HepG2 (cell line): ENCODE measurements at regions not wholly inside any gene's neighbourhood (a gene's known extent, or its start where the extent isn't known, plus 50 kb on each side); places are given as distances from the start of the nearest gene placed in this dataset.

ENCODE experiments used
- ATAC-seq: fragments of 200-7000 bp; cut with Tn5 transposase; 3 replicates; pipeline ENCODE4 v1.9.1; 2020; ENCODE audit warnings: mild to moderate bottlenecking, moderate library complexity
- BruUV-seq: library from RNA; stranded (reverse); fragments of 400-500 nt; replicated peaks from 2 replicates; lab custom pipeline; 2021; lab: Mats Ljungman, UMichigan
- CTCF ChIA-PET: fragments of 300-600 bp; formaldehyde crosslinking; extraction: SDS; loops from one replicate; lab custom pipeline; 2021; ENCODE audit warnings: low total read pairs, inconsistent platforms, low intra/inter-chr PET ratio; lab: Yijun Ruan, JAX
- POLR2A ChIA-PET: fragments of 350-600 bp; sonication (Branson Sonifier 250); formaldehyde crosslinking; loops from one replicate; lab custom pipeline; 2020; ENCODE audit warnings: antibody characterized with exemption, inconsistent platforms; lab: Yijun Ruan, JAX
- DNase-seq: peaks from one replicate; pipeline ENCODE4 v3.0.0-alpha.2; 2015; ENCODE audit warnings: low spot score
- FAIRE-seq: peaks from 3 replicates; lab custom pipeline; 2011; peaks lifted over from hg19 to GRCh38; lab: Jason Lieb, UNC
- H2AFZ ChIP-seq: one replicate; pipeline ENCODE4 v1.6.1; 2011; ENCODE audit warnings: low read length, inconsistent platforms
- H3K27ac ChIP-seq: fragments of 300-600 bp; 3 replicates; pipeline ENCODE4 v1.8.0; 2011; ENCODE audit warnings: mixed run types, mild to moderate bottlenecking, mixed read lengths, low read length, inconsistent platforms; ENCODE audit not compliant: insufficient read depth; ENCODE audit errors: extremely low read length
- H3K27me3 ChIP-seq, 2 experiments: fragments of 200-600 bp in 1 of 2; 2 replicates in 1 of 2; 3 replicates in 1 of 2; pipeline versions ENCODE4 v1.6.0 to v1.8.0; 2011; ENCODE audit warnings: low read length in 2 of 2, mild to moderate bottlenecking in 2 of 2, moderate library complexity in 2 of 2, inconsistent platforms in 1 of 2; ENCODE audit not compliant: insufficient read depth in 2 of 2, control insufficient read depth in 1 of 2
- H3K36me3 ChIP-seq, 2 experiments: fragments of 200-600 bp in 1 of 2; replicated peaks in 1 of 2; 2 replicates in 1 of 2; 3 replicates in 1 of 2; pipeline versions ENCODE4 v1.5.1 to v1.8.0; 2011; ENCODE audit warnings: low read length in 2 of 2, inconsistent platforms in 1 of 2; ENCODE audit not compliant: insufficient read depth in 2 of 2, control insufficient read depth in 1 of 2
- H3K4me1 ChIP-seq: 2 replicates; pipeline ENCODE4 v1.5.1; 2012; ENCODE audit warnings: low read length, inconsistent platforms; ENCODE audit not compliant: insufficient read depth
- H3K4me2 ChIP-seq: 2 replicates; pipeline ENCODE4 v1.6.0; 2011; ENCODE audit warnings: low read depth, low read length, inconsistent platforms
- H3K4me3 ChIP-seq, 3 experiments: fragments of 200-600 bp in 1 of 3; sonication (generic), shearing (Covaris generic) in 1 of 3; replicated peaks in 1 of 3; 2 replicates each; pipeline ENCODE4 v1.5.1; 2011 to 2016; ENCODE audit warnings: low read length in 3 of 3, inconsistent platforms in 2 of 3, low read depth in 2 of 3, mild to moderate bottlenecking in 2 of 3, control low read depth in 1 of 3, mixed read lengths in 1 of 3; ENCODE audit not compliant: insufficient read depth in 1 of 3
- H3K79me2 ChIP-seq: one replicate; pipeline ENCODE4 v1.6.1; 2011; ENCODE audit warnings: low read length, inconsistent platforms; ENCODE audit not compliant: insufficient read depth
- H3K9ac ChIP-seq: 2 replicates; pipeline ENCODE4 v1.6.0; 2011; ENCODE audit warnings: mild to moderate bottlenecking, low read depth, low read length, inconsistent platforms; ENCODE audit not compliant: insufficient read depth
- H3K9me3 ChIP-seq: 2 replicates; pipeline ENCODE4 v1.5.1; 2012; ENCODE audit warnings: mild to moderate bottlenecking, low read length
- H4K20me1 ChIP-seq: 2 replicates; pipeline ENCODE4 v1.6.0; 2011; ENCODE audit warnings: inconsistent platforms, mild to moderate bottlenecking, low read length, moderate library complexity; ENCODE audit not compliant: insufficient read depth
- BHLHE40 ChIP-seq: IDR thresholded peaks from 2 replicates; pipeline ENCODE4 v1.6.1; 2011; ENCODE audit warnings: low read length, improper control_type of control experiment
- BRCA1 ChIP-seq: sonication (generic); formaldehyde crosslinking; IDR thresholded peaks from 2 replicates; pipeline ENCODE4 v1.4.0; 2020; ENCODE audit warnings: missing genetic modification reagents
- DNMT1 ChIP-seq: sonication (generic); formaldehyde crosslinking; IDR thresholded peaks from 2 replicates; pipeline ENCODE4 v1.5.1; 2020; ENCODE audit warnings: mild to moderate bottlenecking, missing genetic modification reagents
- GLI4 ChIP-seq: sonication (generic); formaldehyde crosslinking; IDR thresholded peaks from 2 replicates; pipeline ENCODE4 v1.5.1; 2020; ENCODE audit warnings: missing genetic modification reagents, mild to moderate bottlenecking, moderate library complexity, borderline replicate concordance
- GMEB2 ChIP-seq: IDR thresholded peaks from 2 replicates; pipeline ENCODE4 v1.6.1; 2016; ENCODE audit warnings: missing biosample characterization, missing genetic modification reagents, low read depth
- IRX3 ChIP-seq: sonication (generic); formaldehyde crosslinking; IDR thresholded peaks from 2 replicates; pipeline ENCODE4 v1.8.1; 2023; ENCODE audit warnings: mild to moderate bottlenecking, low read depth, missing genetic modification reagents, borderline replicate concordance
- JUN ChIP-seq: sonication (generic); formaldehyde crosslinking; IDR thresholded peaks from 2 replicates; pipeline ENCODE4 v1.4.0; 2020; ENCODE audit warnings: mild to moderate bottlenecking, missing genetic modification reagents
- NR3C1 ChIP-seq: sonication (generic); formaldehyde crosslinking; IDR thresholded peaks from 2 replicates; pipeline ENCODE4 v1.4.0; 2020; ENCODE audit warnings: missing genetic modification reagents
- ZFAT ChIP-seq: sonication (generic); formaldehyde crosslinking; conservative IDR thresholded peaks from 2 replicates; pipeline ENCODE4 v1.8.1; 2023; ENCODE audit warnings: missing genetic modification reagents, inconsistent platforms
- ZNF430 ChIP-seq: sonication (generic); formaldehyde crosslinking; IDR thresholded peaks from 2 replicates; pipeline ENCODE4 v1.9.0; 2021; ENCODE audit warnings: mild to moderate bottlenecking, missing genetic modification reagents
- ZNF441 ChIP-seq: sonication (generic); formaldehyde crosslinking; IDR thresholded peaks from 2 replicates; pipeline ENCODE4 v1.7.0; 2021; ENCODE audit warnings: missing genetic modification reagents, borderline replicate concordance
- WGBS: methylation state at CpG from one replicate; pipeline ENCODE4 v1.1.6; 2017; ENCODE audit warnings: low lambda C conversion rate; 5-methylcytosine and 5-hydroxymethylcytosine counted together
- in situ Hi-C: cut with HindIII; loops from 2 replicates; pipeline ENCODE4 v1.10.0; 2017; ENCODE audit warnings: low pct_unique_long_range_greater_than_20kb; ENCODE audit not compliant: extremely low pct_ligation_motif_present
- intact Hi-C: fragments of 100-400 bp; cut with micrococcal nuclease; formaldehyde crosslinking; loops from one replicate; pipeline ENCODE4 v1.10.0; 2022; ENCODE audit not compliant: unreplicated experiment
- TF ChIP-seq, protein P1 (sequence below): sonication (generic); formaldehyde crosslinking; IDR thresholded peaks from 2 replicates; pipeline ENCODE4 v1.4.0; 2020; ENCODE audit warnings: missing genetic modification reagents, borderline replicate concordance
- TF ChIP-seq, protein P2 (sequence below): sonication (generic); formaldehyde crosslinking; IDR thresholded peaks from 2 replicates; pipeline ENCODE4 v1.4.0; 2020; ENCODE audit warnings: missing genetic modification reagents, borderline replicate concordance
- TF ChIP-seq, protein P3 (sequence below): sonication (generic); formaldehyde crosslinking; IDR thresholded peaks from 2 replicates; pipeline ENCODE4 v1.5.0; 2020; ENCODE audit warnings: missing genetic modification reagents

DNA sequence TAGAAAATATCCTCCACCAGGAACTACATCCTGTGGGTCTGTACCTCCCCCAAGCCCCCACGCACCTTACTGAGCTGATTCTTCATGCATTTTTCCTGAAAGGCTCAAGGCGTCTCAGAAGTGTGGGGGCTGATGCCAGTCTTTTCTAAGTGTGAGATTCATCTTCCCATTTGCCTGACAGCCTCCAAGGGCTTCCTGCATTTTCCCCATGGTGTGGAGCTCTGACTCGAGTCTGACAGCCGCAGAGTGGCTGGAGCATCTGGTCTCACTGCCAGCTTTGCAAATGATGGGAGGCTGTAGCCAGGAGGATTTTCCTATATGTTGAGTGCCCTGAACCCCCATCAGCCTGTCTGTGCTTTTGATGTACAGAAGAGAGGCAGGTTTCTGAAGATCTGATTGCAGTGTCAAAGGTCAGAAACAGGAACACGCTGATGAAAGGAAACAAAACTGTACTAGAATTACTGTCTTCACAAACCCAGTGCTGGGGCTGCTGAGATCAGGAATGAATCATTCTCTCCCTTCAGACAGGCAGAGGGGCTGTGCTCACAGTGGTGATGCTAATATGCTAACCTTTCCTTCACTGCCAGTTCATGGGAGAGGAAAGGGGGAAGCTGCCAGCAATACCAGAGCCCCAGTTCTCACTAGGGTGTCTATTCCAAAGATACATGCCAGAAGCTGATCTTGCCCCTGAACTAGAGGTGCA, 201.5 kb upstream of the C1orf174 start (continued):
- TF ChIP-seq BRCA1 (CRISPR knock-in tag) (no peak), DNMT1 (CRISPR knock-in tag) (no peak), JUN (CRISPR knock-in tag) (no peak)
- TF ChIP-seq, protein P1, sequence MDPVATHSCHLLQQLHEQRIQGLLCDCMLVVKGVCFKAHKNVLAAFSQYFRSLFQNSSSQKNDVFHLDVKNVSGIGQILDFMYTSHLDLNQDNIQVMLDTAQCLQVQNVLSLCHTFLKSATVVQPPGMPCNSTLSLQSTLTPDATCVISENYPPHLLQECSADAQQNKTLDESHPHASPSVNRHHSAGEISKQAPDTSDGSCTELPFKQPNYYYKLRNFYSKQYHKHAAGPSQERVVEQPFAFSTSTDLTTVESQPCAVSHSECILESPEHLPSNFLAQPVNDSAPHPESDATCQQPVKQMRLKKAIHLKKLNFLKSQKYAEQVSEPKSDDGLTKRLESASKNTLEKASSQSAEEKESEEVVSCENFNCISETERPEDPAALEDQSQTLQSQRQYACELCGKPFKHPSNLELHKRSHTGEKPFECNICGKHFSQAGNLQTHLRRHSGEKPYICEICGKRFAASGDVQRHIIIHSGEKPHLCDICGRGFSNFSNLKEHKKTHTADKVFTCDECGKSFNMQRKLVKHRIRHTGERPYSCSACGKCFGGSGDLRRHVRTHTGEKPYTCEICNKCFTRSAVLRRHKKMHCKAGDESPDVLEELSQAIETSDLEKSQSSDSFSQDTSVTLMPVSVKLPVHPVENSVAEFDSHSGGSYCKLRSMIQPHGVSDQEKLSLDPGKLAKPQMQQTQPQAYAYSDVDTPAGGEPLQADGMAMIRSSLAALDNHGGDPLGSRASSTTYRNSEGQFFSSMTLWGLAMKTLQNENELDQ (CRISPR knock-in tag): no peak

- in situ Hi-C loops: no loop called here
- FAIRE-seq: no peak
- H2AFZ ChIP-seq: no peak overlapping the region
- no peak for TF ChIP-seq ZFAT (CRISPR knock-in tag)
- TF ChIP-seq GMEB2 (CRISPR knock-in tag): no peak
- no peak for TF ChIP-seq ZNF441 (CRISPR knock-in tag)
- TF ChIP-seq, protein P2, sequence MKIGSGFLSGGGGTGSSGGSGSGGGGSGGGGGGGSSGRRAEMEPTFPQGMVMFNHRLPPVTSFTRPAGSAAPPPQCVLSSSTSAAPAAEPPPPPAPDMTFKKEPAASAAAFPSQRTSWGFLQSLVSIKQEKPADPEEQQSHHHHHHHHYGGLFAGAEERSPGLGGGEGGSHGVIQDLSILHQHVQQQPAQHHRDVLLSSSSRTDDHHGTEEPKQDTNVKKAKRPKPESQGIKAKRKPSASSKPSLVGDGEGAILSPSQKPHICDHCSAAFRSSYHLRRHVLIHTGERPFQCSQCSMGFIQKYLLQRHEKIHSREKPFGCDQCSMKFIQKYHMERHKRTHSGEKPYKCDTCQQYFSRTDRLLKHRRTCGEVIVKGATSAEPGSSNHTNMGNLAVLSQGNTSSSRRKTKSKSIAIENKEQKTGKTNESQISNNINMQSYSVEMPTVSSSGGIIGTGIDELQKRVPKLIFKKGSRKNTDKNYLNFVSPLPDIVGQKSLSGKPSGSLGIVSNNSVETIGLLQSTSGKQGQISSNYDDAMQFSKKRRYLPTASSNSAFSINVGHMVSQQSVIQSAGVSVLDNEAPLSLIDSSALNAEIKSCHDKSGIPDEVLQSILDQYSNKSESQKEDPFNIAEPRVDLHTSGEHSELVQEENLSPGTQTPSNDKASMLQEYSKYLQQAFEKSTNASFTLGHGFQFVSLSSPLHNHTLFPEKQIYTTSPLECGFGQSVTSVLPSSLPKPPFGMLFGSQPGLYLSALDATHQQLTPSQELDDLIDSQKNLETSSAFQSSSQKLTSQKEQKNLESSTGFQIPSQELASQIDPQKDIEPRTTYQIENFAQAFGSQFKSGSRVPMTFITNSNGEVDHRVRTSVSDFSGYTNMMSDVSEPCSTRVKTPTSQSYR (CRISPR knock-in tag): no peak
- TF ChIP-seq BHLHE40: no peak
- no peak for TF ChIP-seq ZNF430 (CRISPR knock-in tag)
- no peak for TF ChIP-seq GLI4 (CRISPR knock-in tag)
- TF ChIP-seq IRX3 (CRISPR knock-in tag): no peak
- TF ChIP-seq NR3C1 (CRISPR knock-in tag): no peak
- TF ChIP-seq, protein P3, sequence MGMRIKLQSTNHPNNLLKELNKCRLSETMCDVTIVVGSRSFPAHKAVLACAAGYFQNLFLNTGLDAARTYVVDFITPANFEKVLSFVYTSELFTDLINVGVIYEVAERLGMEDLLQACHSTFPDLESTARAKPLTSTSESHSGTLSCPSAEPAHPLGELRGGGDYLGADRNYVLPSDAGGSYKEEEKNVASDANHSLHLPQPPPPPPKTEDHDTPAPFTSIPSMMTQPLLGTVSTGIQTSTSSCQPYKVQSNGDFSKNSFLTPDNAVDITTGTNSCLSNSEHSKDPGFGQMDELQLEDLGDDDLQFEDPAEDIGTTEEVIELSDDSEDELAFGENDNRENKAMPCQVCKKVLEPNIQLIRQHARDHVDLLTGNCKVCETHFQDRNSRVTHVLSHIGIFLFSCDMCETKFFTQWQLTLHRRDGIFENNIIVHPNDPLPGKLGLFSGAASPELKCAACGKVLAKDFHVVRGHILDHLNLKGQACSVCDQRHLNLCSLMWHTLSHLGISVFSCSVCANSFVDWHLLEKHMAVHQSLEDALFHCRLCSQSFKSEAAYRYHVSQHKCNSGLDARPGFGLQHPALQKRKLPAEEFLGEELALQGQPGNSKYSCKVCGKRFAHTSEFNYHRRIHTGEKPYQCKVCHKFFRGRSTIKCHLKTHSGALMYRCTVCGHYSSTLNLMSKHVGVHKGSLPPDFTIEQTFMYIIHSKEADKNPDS (CRISPR knock-in tag): no peak
Observed at GRCh38 chr1:4105300-4105880, 205.3 kb upstream of the C1orf174 start.

More at GRCh38 chr1:4105300-4105880, 205.3 kb upstream of the C1orf174 start:
- Histone ChIP-seq H3K79me2 (no peaks in the 10 kb centered on the region), H3K27ac (no peak overlapping the region), H3K36me3 (no peaks in the 10 kb centered on the region), H3K4me2 (no peak overlapping the region), H3K9me3 (no peaks in the 10 kb centered on the region), H3K9ac (no peak overlapping the region), H3K27me3 (peaks cover 5 to 22% of the 10 kb centered on the region in 2 experiments; a peak in 4 of 5 replicates), H3K4me1 (no peaks in the 10 kb centered on the region), H4K20me1 (no peaks in the 10 kb centered on the region), H3K4me3 (no peak overlapping the region)
- no TSS peak for BruUV-seq
- intact Hi-C loops: no loop called here
- CTCF ChIA-PET: no interaction called here
- DNase-seq (no peak), ATAC-seq (no peak)
- POLR2A ChIA-PET: no interaction called here
- 0% methylated on average over 2 of the region's 14 CpGs for WGBS
